Thoracic aorta (tissue), 2 donors: ENCODE measurements at regions not wholly inside any gene's neighbourhood (a gene's known extent, or its start where the extent isn't known, plus 50 kb on each side); places are given as distances from the start of the nearest gene placed in this dataset.
"Not testable (repeated sequence)": the region's sequence is repeated elsewhere in the genome, so short reads cannot be mapped to it uniquely, and the experiment has no call there.

ENCODE experiments used
- ATAC-seq: fragments of 150-250 bp; one replicate; pipeline ENCODE4 v1.8.0; 2017; ENCODE audit warnings: low read depth; ENCODE audit not compliant: insufficient number of reproducible peaks, low FRiP score
- DNase-seq: peaks from one replicate; pipeline ENCODE4 v3.0.0-alpha.2; 2020; ENCODE audit warnings: low spot score
- H3K27ac ChIP-seq, 2 donors: fragments of 200-600 bp; sonication (generic); 1 replicate in 1 of 2; 2 replicates in 1 of 2; pipeline ENCODE4 v1.5.1; 2016; ENCODE audit warnings: mild to moderate bottlenecking in 2 of 2, moderate library complexity in 2 of 2
- H3K27me3 ChIP-seq: fragments of 200-600 bp; sonication (generic); replicated peaks from 2 replicates; pipeline ENCODE4 v1.6.0; 2016; ENCODE audit warnings: mild to moderate bottlenecking; ENCODE audit not compliant: insufficient read depth
- H3K36me3 ChIP-seq: fragments of 200-600 bp; sonication (generic); one replicate; pipeline ENCODE4 v1.5.1; 2016
- H3K4me1 ChIP-seq, 2 donors: fragments of 200-600 bp; sonication (generic); 1 replicate in 1 of 2; 2 replicates in 1 of 2; pipeline versions ENCODE4 v1.5.1 to v1.6.0; 2016; ENCODE audit warnings: low read depth in 2 of 2, mild to moderate bottlenecking in 1 of 2; ENCODE audit not compliant: control insufficient read depth in 1 of 2
- H3K4me3 ChIP-seq: fragments of 200-600 bp; sonication (generic); 2 replicates; pipeline ENCODE4 v1.5.1; 2016; ENCODE audit warnings: mild to moderate bottlenecking
- H3K9me3 ChIP-seq: fragments of 200-600 bp; sonication (generic); 2 replicates; pipeline ENCODE4 v1.5.1; 2016
- CTCF ChIP-seq: fragments of 200-600 bp; sonication (generic); IDR thresholded peaks from one replicate; pipeline ENCODE4 v1.5.1; 2019; ENCODE audit warnings: antibody characterized with exemption

GRCh38 chr4:26051240-26051639, 137.2 kb downstream of the SMIM20 start:
- no peaks in the 10 kb centered on the region for H3K27me3 ChIP-seq
- DNase-seq (no peak), ATAC-seq (no peak)
- peaks cover 7 to 26% of the 10 kb centered on the region in 2 donors for H3K4me1 ChIP-seq
- H3K27ac ChIP-seq, result no peak overlapping the region
- no peak for TF ChIP-seq CTCF
- H3K9me3 ChIP-seq, result no peaks in the 10 kb centered on the region
- H3K4me3 ChIP-seq, result no peak overlapping the region
- H3K36me3 ChIP-seq, result no peaks in the 10 kb centered on the region

GRCh38 chr4:26052663-26053541, 138.9 kb downstream of the SMIM20 start:
- H3K9me3 ChIP-seq, result no peaks in the 10 kb centered on the region
- peaks cover 7 to 24% of the 10 kb centered on the region in 2 donors for H3K4me1 ChIP-seq
- H3K27ac ChIP-seq, result no peak overlapping the region
- no peak for TF ChIP-seq CTCF
- no peak for DNase-seq
- H3K36me3 ChIP-seq, result no peaks in the 10 kb centered on the region
- ATAC-seq, result no peak
- H3K4me3 ChIP-seq, result no peak overlapping the region
- H3K27me3 ChIP-seq, result no peaks in the 10 kb centered on the region

- no peak for ATAC-seq
Observed at GRCh38 chr4:26053761-26054160, 139.7 kb downstream of the SMIM20 start.

GRCh38 chr4:26055855-26056254, 141.8 kb downstream of the SMIM20 start:
- no peak overlapping the region for H3K4me3 ChIP-seq
- H3K27me3 ChIP-seq, result no peaks in the 10 kb centered on the region
- ATAC-seq (no peak), DNase-seq (no peak)
- no peak for TF ChIP-seq CTCF
- no peaks in the 10 kb centered on the region for H3K9me3 ChIP-seq
- H3K27ac ChIP-seq, result no peak overlapping the region
- H3K4me1 ChIP-seq, result peaks cover 8 to 9% of the 10 kb centered on the region in 2 donors
- H3K36me3 ChIP-seq, result no peaks in the 10 kb centered on the region

More at GRCh38 chr4:26053761-26054160, 139.7 kb downstream of the SMIM20 start:
- no peaks in the 10 kb centered on the region for H3K9me3 ChIP-seq
- peaks cover 15 to 24% of the 10 kb centered on the region in 2 donors for H3K4me1 ChIP-seq
- no peak overlapping the region for H3K27ac ChIP-seq
- no peak for DNase-seq
- no peak for TF ChIP-seq CTCF
- no peaks in the 10 kb centered on the region for H3K36me3 ChIP-seq
- H3K4me3 ChIP-seq, result no peak overlapping the region
- no peaks in the 10 kb centered on the region for H3K27me3 ChIP-seq

GRCh38 chr4:26056406-26056805, 142.4 kb downstream of the SMIM20 start:
- Histone ChIP-seq H3K27ac (no peak overlapping the region), H3K4me1 (peaks cover 8 to 9% of the 10 kb centered on the region in 2 donors), H3K9me3 (no peaks in the 10 kb centered on the region), H3K4me3 (no peak overlapping the region), H3K36me3 (no peaks in the 10 kb centered on the region), H3K27me3 (no peaks in the 10 kb centered on the region)
- DNase-seq (no peak), ATAC-seq (no peak)
- no peak for TF ChIP-seq CTCF

- not testable (repeated sequence) for H3K4me3 ChIP-seq, ATAC-seq, H3K27ac ChIP-seq, H3K9me3 ChIP-seq, H3K36me3 ChIP-seq, H3K4me1 ChIP-seq, H3K27me3 ChIP-seq, DNase-seq
Observed at GRCh38 chr4:26057839-26058238, 143.8 kb downstream of the SMIM20 start.
